CD4-positive, alpha-beta T cell treated with Interleukin-12 subunit alpha and Interleukin-12 subunit beta, for 1 hour (primary cell): ENCODE measurements at regions not wholly inside any gene's neighbourhood (a gene's known extent, or its start where the extent isn't known, plus 50 kb on each side); places are given as distances from the start of the nearest gene placed in this dataset.

ENCODE experiments used
- DNase-seq: peaks from one replicate; pipeline ENCODE4 v3.0.0-alpha.2; 2020

DNA sequence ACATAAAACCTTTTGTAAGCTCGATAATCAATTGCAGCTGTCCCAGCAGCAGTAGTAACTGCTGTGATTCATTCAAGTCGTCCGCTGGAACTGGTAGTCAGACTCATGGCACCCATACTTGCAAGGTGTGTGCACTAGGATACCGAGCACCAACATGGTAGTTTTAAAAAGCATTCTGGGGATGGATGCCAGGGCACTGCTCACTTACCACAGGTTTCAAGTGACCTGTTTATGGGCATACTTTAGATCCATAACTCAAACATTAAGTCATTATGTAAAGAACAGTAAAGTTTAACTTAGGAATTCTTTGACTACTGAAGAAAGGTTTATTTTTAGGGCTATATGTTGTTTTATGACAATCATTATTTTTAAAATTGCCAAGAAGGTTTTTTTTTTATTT is 2277.6 kb downstream of the MAT2B start:
- no peak for DNase-seq

DNA sequence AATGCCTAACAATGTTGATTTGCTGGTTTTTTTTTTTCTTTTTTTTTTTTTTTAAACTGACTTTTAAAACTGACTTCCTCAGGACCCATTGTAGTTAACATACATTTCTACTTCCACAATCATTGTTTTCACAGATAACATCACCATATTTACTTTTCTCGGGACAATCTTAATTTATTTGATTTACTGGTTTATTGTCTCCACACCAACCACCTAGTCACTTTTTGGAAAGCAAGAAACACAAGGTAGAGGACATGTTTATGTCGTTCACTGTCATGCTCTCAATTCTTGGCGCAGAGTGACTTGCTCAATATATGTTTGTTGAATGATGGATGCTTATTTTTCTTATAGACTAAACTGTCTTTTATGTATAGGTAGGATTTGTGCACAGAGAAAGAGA is 2280.7 kb downstream of the MAT2B start:
- DNase-seq = no peak

DNA sequence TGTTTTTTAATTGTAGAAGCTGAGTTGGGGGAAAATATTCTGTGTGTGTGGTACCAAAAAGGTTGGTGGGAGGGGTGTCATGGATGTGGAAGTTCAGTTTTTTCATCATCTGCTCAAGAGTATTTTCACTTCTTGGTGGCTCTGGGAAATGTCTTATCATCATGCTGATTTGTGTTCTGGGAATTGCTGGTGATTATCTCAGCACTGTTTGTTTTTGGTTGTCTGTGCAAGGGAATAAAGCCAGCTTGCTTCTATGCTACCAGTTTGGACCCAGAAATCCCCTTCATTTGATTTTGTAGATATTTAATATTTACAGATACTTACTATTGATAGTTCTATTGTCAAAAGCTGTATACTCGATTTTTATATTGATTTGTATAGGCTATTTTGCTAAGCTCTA is 2289.7 kb downstream of the MAT2B start:
- DNase-seq = no peak

DNA sequence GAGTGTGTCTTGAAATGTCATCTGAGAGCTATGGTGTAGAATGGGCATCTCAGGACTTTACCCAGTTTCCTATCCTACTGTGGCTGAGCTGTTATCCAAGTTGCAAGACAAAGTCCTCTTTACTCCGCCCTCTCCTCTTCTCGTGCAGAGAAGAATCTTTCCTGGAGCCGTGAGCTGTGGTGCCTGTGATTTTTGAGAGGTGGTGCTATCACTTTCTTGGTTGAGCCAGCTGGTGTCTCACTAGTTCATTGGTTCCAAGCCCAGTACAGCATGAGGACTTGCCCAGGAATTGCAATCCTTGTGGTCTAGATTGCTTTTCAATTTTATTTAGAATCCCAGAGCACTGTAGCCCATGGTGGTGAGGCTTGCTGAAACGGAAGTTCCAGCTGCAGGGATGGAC is 2300.3 kb downstream of the MAT2B start:
- DNase-seq = no peak

DNA sequence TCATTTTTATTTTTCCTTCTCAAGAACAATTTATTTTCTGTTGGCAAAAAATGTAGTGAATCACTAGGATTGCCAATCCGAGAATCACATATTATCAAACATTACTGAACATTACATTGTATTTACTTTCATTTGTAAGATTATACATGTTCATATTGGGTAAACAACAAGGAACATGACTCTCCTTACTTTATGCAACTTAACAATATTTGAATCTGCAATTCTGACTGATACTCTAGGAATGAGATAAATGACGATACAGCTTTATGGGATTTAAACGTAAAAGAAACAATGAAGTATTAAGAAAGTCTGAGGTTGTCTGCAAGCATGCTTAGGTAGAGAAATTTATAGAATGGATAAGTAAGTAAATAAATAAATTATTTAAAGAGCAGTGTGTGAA is 2302.9 kb downstream of the MAT2B start:
- no peak for DNase-seq

DNA sequence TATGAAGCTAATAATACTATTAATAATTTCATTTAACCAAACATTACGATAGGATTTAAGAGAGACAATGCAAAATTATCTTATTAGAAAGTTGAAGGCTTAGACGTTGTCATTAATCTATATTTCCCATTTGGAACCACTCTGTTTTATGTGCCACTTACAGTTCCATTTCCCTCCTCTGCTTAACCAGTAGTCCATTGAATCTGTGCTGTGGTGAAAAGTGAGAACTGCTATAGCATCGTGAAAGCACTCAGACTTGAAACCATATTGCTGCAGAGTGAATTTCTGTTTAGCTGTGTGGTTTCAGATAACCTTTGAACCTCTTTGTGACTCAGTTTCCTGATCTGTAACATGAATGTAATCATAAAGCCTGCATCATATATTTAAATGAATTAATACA is 2304.5 kb downstream of the MAT2B start:
- no peak for DNase-seq

DNA sequence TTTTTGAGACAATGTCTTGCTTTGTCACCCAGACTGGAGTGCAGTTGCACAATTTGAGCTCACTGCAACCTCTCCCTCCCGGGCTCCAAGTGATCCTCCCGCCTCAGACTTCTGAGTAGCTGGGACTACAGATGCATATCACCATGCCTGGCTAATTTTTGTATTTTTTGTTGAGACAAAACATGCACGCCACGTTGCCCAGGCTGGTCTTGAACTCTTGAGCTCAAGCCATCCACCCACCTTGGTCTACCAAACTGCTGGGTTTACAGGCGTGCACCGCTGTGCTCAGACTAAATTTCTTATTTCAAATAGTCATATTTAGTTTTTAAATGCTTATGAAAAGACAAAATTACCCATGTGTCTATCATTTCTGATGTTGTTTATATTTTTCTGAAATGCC is 2324.1 kb downstream of the MAT2B start:
- no peak for DNase-seq

DNA sequence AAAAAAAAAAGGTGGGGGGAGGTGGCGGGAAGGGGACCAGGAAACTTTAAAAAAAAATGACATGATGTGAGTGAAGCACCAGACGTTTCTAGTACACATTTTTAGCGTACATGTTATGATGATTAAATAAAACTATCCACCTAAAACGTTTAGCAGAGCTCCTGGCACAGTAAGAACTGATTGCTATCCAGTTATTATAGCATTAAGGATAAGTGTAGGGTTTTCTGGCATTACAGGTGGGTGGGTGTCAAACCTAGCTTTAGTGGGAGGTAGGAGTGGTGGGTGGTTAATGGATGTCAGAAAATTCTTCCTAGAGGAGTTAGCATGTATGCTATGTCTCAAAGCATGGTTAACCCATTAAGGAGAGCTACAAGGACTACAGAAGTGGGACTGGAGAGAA is 2329.5 kb downstream of the MAT2B start:
- DNase-seq = no peak

DNA sequence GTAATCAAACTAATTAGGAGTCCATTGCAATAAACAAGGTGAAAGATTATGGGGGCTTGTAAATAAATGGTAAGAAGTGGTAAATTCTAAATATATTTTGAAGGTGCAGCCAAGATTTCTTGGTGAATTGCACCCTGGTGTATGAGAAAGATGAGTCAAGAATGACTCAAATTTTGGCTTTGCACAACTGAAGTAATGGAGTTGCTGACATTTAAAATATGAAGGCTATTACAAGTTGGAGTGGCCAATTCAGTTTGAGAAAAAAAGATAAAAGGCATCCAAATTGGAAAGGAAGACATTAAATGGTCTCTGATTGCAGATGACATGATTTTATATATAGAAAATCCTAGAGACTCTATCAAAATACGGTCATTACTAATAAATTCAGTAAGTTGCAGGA is 2330.6 kb downstream of the MAT2B start:
- DNase-seq = no peak

DNA sequence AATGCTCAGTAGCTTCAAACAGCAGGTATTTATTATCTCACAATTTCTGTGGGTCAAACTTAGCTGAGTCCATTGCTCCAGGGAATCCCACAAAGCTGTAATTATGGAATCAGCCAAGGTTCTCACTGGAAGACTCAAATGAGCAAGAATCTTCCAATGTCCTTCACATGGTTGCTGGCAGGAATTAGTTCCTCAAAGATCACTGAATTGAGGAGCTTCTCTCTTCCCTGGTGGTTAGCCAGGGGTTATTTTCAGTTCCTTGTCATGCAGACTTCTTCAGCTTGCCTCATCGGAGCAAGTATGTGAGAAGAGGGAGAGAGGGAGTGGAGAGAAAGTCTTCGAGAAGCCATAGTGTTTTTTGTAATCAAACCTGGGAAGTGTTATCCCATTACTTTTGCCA is 2331.9 kb downstream of the MAT2B start:
- DNase-seq = no peak

DNA sequence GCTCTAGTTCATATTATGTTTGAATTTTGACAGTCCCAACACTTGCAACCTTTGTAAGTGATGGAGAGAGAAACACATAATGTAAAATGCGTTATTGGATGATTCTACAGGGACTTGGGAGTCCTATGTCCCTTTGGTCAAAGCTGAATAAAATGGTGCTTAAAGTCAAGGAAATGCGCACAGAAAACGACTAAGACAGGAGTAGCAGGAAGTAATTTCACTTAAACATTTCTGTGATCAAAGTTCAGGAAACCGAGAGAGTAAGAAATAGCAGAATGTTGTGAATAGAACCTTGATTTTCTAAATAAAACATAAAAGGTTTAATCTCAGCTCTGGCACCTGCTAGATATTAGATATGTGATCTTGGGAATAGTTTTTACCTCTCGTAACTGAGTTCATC is 2339.2 kb downstream of the MAT2B start:
- no peak for DNase-seq

DNA sequence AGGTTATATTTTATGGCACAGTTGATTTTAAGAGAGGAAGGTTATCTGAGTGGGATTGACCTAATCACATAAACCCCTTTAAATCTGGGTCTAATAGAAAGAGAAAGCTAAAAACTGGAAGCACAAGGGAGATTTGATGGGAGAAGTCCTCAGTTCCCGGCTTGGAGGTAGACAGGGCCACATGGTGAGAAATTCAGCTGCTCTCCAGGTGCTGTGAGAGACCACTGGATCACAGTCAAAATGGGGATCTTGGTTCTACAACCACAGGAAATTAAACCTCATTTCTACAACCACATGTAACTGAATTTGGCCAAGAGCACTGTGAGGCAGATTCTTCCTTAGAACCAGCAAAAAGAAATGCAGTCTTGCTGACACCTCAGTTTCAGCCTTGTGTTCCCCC is 2352.7 kb downstream of the MAT2B start:
- DNase-seq = no peak

DNA sequence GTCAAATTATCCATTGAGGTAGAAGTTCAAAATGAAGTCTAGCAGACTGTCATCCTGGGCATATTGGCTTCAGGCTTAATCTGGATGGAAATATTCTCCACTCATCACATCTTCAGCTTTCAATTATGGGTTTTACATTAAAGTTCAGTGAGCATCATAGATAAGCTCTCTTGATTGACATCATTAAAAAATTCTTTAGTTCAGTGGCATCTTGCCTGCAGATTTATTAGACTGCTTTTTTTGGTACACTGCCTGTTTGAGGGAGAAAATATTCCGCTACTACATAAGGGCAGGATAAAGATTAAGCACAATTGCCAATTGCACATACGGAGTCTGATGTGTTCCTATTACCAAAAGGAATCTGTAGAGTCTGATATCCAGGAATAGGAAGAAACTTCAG is 2353.8 kb downstream of the MAT2B start:
- no peak for DNase-seq

DNA sequence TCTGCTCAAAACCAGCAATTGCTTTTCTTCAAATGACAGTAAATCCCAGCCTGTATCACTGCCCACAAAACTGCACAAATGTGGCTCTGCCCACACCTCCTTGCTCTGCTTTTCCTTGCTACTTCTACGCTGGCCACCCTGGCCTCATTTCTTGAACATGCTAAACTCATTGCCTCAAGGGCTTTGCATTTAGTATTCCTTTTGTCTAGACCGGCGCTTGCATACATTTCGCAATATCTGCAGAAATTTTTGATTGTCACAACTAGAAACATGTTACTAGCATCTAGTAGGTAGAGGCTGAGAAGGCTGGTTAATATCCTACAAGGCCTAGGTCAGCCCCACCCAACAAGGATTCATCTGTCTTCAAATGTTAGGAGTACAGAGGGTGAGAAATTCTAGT is 2357.8 kb downstream of the MAT2B start:
- DNase-seq = no peak

DNA sequence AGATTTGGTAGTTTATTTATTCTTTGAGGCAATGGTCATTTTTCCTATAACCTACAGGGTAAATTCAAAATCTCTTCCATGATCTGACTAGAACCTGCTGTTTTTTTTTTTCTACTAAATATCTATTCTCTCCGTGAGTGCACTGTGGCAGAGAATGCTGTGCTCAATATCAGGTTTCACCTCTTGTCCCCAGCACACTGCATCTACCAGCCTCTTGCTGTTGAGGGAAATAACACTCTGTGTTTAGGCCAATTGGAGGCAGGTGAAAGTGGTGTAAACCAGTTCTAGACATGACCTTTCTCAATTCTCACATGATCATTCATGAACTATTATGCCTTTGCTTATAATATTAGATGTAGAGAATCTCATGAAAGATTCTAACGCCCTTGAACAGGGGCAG is 2365.9 kb downstream of the MAT2B start:
- DNase-seq = no peak

DNA sequence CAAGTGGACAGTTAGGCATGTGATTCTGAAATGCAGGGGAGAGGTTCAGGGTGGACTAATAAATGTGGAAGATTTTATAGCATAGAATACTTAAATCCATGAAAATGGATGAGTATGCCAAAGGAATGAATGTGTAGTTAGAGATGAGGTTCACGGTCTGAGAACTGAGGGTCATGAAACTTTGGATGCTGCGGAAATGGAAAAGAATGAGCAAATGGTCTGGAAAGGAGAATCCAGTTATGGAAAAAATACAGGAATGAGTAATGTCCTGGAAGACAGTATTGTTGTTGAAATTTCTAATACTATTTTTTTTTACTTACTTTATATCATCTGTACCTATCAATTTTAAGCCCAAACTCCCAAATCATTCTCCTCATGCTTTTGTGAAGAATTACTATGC is 2369.4 kb downstream of the MAT2B start:
- DNase-seq = no peak

DNA sequence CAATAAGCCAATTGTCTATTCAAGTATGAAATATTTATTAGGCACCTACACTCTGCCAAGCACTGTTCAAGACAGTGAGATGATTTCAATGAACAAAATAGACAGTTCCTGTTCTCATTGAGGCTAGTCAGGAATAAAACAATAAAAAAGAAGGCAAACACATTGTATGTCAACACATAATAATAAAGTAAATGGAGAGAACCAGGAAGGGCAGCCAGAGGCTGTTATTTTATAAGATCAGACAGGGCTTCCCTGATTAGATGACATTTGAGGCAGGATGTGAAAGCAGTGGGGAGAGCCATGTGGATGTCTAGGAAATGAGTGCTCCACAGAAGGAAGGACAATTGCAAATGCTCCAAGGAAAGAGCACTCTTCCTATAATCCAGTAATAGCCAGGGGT is 2371.1 kb downstream of the MAT2B start:
- no peak for DNase-seq

DNA sequence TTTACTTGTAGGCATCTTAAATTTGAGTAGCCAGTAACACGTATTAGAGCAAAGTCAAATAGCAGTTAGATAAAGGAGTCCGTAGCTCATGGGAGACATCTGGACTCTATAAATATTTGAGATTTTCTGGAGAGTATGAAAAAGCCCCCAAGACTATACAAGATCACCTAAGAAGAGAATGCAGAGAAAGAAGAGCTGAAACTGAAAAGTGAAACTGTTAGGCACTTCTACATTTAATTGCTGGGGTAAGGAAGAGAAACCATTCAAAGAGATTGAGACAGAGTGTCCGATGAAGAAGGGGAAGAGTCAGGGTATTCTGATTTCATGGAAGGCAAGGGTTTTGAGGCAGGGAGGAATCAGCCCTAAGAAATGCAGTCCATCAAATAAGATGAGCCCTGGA is 2372.1 kb downstream of the MAT2B start:
- no peak for DNase-seq

DNA sequence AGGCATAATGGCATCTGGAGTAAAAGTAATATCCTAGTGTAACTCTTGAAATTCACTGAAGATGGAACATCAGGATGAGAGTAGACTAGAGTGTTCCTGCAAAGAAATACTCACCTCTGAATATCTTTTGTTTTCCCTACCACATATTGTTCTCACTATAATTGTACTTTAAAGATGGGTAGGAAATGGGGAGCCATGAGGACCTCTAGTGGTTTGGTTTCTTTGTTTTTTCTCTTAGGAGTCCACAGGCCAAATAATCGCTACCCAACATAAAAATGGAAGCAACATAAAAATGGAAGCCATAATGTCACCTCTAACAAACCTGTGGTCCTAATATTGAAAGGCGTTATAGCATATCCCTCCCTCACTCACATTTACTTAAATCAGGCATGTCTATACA is 2375.8 kb downstream of the MAT2B start:
- DNase-seq = no peak

DNA sequence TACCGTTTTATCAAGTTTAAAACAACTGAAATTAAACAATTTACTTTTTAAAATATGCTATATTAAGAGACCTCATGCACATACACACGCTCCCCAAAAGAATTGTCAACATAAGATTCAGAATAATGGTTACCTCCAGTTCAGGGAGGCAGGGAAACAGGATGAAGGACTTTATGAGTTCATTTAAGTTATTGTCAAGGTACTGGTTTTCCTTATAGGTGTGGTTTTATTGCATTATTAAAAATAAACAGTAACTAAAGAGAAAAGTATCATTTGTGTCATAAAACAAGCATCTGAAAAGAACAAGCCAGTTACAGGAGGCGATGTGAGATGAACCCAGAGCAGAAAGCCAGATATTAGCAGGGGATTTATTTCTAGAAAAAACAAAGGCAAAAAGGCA is 2376.7 kb downstream of the MAT2B start:
- no peak for DNase-seq

DNA sequence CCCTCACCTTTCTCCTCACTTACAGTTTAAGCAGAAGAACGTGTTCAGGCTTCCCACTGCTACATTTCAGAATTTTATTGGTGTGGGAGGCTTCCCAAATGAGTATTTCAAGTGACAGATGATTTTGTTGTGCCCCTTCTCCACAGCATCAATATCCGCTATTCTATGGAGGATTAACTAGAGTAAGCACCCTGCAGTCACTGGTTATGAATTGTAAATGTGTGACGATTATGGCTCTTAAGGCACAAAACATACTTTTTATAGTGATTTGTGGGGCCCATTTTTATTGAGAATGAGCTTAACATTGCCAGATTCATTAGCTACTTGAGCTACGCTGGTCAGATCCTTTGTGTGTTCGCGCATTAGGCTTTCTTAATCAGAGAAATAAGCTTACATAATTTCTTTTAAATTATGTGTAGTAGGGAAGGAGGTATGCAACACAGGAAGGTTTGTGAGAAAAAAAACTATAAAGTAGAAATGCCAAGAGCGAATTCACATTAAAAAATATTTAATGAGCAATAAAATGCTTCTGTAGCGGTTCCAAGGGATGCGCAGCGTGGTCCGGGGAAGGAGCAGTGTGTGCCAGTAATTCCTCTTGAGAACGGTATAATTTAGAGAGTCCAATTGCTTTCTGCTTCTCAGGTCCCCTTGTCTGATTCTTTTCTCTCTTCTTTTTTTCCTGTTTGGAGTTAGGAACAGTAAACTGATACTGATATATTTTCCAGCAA is 2380.4 kb downstream of the MAT2B start:
- no peak for DNase-seq

DNA sequence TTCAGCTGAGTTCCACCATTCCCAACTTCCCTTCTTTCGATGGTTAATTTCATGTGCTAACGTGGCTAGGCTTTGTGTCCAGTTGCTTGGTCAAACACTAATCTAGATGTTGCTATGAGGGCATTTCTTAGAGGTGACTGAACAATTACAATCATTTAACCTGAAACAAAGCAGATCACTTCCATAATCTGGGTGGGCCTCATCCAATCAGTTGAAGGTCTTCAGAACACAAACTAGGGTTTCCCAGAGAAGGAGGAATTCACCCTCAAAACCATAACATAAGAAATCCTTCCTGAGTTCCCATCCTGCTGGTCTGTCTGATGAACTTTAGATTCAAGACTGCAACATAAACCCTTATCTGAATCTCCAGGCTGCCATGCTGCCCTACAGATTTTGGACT is 2381.7 kb downstream of the MAT2B start:
- no peak for DNase-seq

DNA sequence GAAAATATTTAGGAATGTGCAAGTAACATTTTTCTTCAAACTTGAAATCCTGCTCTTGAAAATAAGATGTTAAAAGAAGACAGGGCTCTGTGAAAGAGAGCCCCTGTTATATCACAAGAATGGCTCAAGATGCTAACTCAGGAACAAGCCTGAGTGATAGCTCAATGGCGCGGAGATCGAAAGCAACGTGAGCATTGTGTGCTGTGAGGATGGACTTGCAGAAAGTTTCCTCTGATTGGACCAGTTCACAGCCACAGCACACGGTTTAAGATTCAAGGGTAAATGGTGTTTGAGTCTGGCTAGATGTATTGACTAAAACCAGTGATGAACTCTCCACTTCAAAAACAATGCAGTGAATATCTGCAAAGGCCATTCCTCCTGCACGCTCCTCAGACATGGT is 2387.0 kb downstream of the MAT2B start:
- no peak for DNase-seq

DNA sequence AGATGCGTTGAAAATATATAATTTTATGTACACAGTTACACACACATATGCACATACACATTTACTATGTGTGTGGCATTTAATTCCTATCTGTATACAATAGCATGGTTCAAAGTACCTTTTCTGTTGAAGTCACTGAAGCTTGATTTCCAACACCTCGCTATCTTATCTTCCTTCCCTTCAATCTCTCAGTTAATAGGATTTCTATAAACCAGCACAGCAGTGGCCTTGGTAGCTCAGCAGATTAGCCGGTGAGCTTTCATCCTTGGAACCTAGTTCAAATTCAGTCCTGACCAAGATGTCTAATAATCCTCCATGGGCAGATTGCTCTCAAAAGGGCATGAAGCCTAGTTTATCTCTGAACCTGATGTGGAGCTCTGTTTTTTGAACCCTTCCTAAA is 2389.5 kb downstream of the MAT2B start:
- DNase-seq = no peak

DNA sequence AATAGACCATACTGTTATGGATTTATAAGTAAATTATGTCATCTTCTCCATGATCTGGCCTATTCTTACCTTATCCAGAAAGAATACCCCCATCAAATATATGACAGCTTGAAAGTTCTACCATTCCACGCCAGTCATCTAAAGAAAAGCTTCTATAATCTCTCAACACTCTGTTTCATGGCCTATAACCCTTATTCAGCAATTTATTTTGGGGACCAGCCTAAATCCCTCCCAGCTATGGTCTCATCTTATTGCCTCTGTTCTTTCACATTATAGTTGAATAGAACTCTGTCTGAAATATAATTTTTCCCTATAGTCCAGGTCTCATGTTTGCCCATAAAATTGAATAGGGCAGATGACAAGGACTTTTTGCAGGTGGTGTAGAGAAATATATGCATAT is 2387.6 kb upstream of the WWC1 start:
- no peak for DNase-seq

DNA sequence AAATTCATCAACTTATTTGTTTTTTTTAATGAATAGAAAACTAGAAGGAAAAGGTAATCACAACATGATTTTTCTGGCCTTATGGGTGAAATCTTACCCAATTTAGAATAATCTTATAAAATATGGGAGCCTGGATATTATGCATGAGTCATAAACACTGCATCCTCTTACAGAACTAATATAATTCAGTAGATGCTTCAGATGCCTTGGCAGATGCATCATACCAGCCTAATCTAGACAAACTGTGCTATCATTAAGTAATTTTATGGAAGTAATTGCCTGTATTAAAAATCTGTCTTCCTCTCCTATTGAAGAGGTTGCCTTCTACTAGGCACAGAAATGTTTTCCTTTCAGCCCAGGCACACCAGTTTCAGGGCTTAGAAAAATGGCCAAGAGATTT is 2384.6 kb upstream of the WWC1 start:
- no peak for DNase-seq
